IMR-90 (cell line): ENCODE measurements at regions not wholly inside any gene's neighbourhood (a gene's known extent, or its start where the extent isn't known, plus 50 kb on each side); places are given as distances from the start of the nearest gene placed in this dataset.

Experiments
- ATAC-seq: fragments of 200-7000 bp; cut with Tn5 transposase; 2 replicates; pipeline ENCODE4 v1.9.1; 2020; ENCODE audit warnings: low read depth, mild to moderate bottlenecking, moderate library complexity
- BruUV-seq: library from RNA; stranded (reverse); fragments of 400-500 nt; replicated peaks from 2 replicates; lab custom pipeline; 2021; lab: Mats Ljungman, UMichigan
- CTCF ChIA-PET: fragments of 300-600 bp; formaldehyde crosslinking; extraction: SDS; loops from one replicate; lab custom pipeline; 2021; ENCODE audit warnings: antibody characterized with exemption; lab: Yijun Ruan, JAX
- POLR2A ChIA-PET: fragments of 300-600 bp; sonication (Branson Sonifier 250); formaldehyde crosslinking; loops from one replicate; lab custom pipeline; 2022; ENCODE audit warnings: antibody characterized with exemption; ENCODE audit not compliant: unreplicated experiment; lab: Charles Lee
- DNase-seq: peaks from one replicate; pipeline ENCODE4 v3.0.0; 2013
- H2AFZ ChIP-seq: replicated peaks from 2 replicates; pipeline ENCODE3; 2013; ENCODE audit warnings: low read length, mild to moderate bottlenecking; ENCODE audit not compliant: poor library complexity
- H2AK5ac ChIP-seq: 2 replicates; pipeline ENCODE4 v1.6.1; 2013; ENCODE audit warnings: low read depth, low read length, inconsistent platforms
- H2AK9ac ChIP-seq: replicated peaks from 2 replicates; pipeline ENCODE3; 2013; ENCODE audit warnings: mild to moderate bottlenecking, low read depth, low read length, moderate library complexity; ENCODE audit not compliant: poor library complexity
- H2BK120ac ChIP-seq: 2 replicates; pipeline ENCODE4 v1.6.1; 2013; ENCODE audit warnings: low read depth, low read length, inconsistent platforms
- H2BK15ac ChIP-seq: 3 replicates; pipeline ENCODE4 v1.6.1; 2013; ENCODE audit warnings: low read depth, low read length, inconsistent platforms
- H2BK20ac ChIP-seq: 2 replicates; pipeline ENCODE4 v1.6.1; 2013; ENCODE audit warnings: low read depth, mild to moderate bottlenecking, inconsistent platforms, low read length, moderate library complexity
- H2BK5ac ChIP-seq: 2 replicates; pipeline ENCODE4 v1.6.1; 2013; ENCODE audit warnings: mild to moderate bottlenecking, low read depth, low read length, inconsistent platforms; ENCODE audit not compliant: poor library complexity, severe bottlenecking
- H3K14ac ChIP-seq: replicated peaks from 2 replicates; pipeline ENCODE4 v1.6.1; 2013; ENCODE audit warnings: low read depth, low read length, inconsistent platforms
- H3K18ac ChIP-seq: 2 replicates; pipeline ENCODE4 v1.6.1; 2013; ENCODE audit warnings: low read depth, low read length, control low read depth
- H3K23ac ChIP-seq: 2 replicates; pipeline ENCODE4 v1.6.1; 2013; ENCODE audit warnings: low read depth, low read length, inconsistent platforms
- H3K27ac ChIP-seq: 2 replicates; pipeline ENCODE4 v1.5.1; 2013; ENCODE audit warnings: mild to moderate bottlenecking, control low read depth, low read length; ENCODE audit not compliant: insufficient read depth
- H3K27me3 ChIP-seq: 2 replicates; pipeline ENCODE4 v1.6.1; 2013; ENCODE audit warnings: low read length; ENCODE audit not compliant: control insufficient read depth, insufficient read depth
- H3K36me3 ChIP-seq: 2 replicates; pipeline ENCODE4 v1.6.1; 2013; ENCODE audit warnings: low read length, mixed read lengths; ENCODE audit not compliant: control insufficient read depth, insufficient read depth
- H3K4ac ChIP-seq: 2 replicates; pipeline ENCODE4 v1.6.1; 2013; ENCODE audit warnings: low read depth, low read length, inconsistent platforms
- H3K4me1 ChIP-seq: 2 replicates; pipeline ENCODE4 v1.6.1; 2013; ENCODE audit warnings: low read length, mixed read lengths; ENCODE audit not compliant: control insufficient read depth, insufficient read depth
- H3K4me2 ChIP-seq: 2 replicates; pipeline ENCODE4 v1.6.1; 2013; ENCODE audit warnings: low read depth, mild to moderate bottlenecking, control low read depth, low read length, moderate library complexity
- H3K4me3 ChIP-seq: 2 replicates; pipeline ENCODE4 v1.5.1; 2013; ENCODE audit warnings: low read depth, mild to moderate bottlenecking, control low read depth, low read length, moderate library complexity; ENCODE audit not compliant: insufficient read depth
- H3K56ac ChIP-seq: 2 replicates; pipeline ENCODE4 v1.6.1; 2013; ENCODE audit warnings: low read length, inconsistent platforms; ENCODE audit not compliant: insufficient read depth; ENCODE audit errors: extremely low read depth
- H3K79me1 ChIP-seq, 2 experiments: 2 replicates each; pipeline ENCODE4 v1.6.1; 2013; ENCODE audit warnings: low read length in 2 of 2, inconsistent platforms in 1 of 2, low read depth in 1 of 2
- H3K9ac ChIP-seq: 2 replicates; pipeline ENCODE4 v1.6.1; 2013; ENCODE audit warnings: low read depth, low read length, control low read depth
- H3K9me1 ChIP-seq: 2 replicates; pipeline ENCODE4 v1.6.1; 2013; ENCODE audit warnings: low read length, inconsistent platforms; ENCODE audit not compliant: insufficient read depth
- H3K9me3 ChIP-seq: 2 replicates; pipeline ENCODE4 v1.6.1; 2013; ENCODE audit warnings: low read length; ENCODE audit not compliant: control insufficient read depth, insufficient read depth
- H4K20me1 ChIP-seq: 2 replicates; pipeline ENCODE4 v1.6.1; 2013; ENCODE audit warnings: low read length, inconsistent platforms; ENCODE audit not compliant: insufficient read depth
- H4K5ac ChIP-seq: 2 replicates; pipeline ENCODE4 v1.6.1; 2013; ENCODE audit warnings: mild to moderate bottlenecking, low read depth, low read length, control low read depth
- H4K8ac ChIP-seq, 2 experiments: 2 replicates each; pipeline ENCODE4 v1.6.1; 2013; ENCODE audit warnings: low read depth in 2 of 2, low read length in 2 of 2, control low read depth in 1 of 2, inconsistent platforms in 1 of 2
- H4K91ac ChIP-seq: 2 replicates; pipeline ENCODE4 v1.6.1; 2013; ENCODE audit warnings: low read depth, low read length, inconsistent platforms; ENCODE audit not compliant: insufficient read depth
- CHD1 ChIP-seq: IDR thresholded peaks from 2 replicates; pipeline ENCODE4 v1.6.1; 2012; ENCODE audit warnings: low read depth, low read length, improper control_type of control experiment
- CTCF ChIP-seq: conservative IDR thresholded peaks from 2 replicates; pipeline ENCODE4 v1.5.1; 2012; ENCODE audit warnings: mild to moderate bottlenecking, low read depth, low read length, improper control_type of control experiment
- ELK1 ChIP-seq: fragments of 150-350 bp; IDR thresholded peaks from 2 replicates; pipeline ENCODE4 v1.6.1; 2016; ENCODE audit warnings: low read depth, mild to moderate bottlenecking, low read length, moderate library complexity, borderline replicate concordance
- FOS ChIP-seq: fragments of 150-350 bp; IDR thresholded peaks from 2 replicates; pipeline ENCODE4 v1.6.1; 2016; ENCODE audit warnings: low read depth, low read length
- MAFK ChIP-seq: IDR thresholded peaks from 2 replicates; pipeline ENCODE4 v1.6.1; 2012; ENCODE audit warnings: low read depth, low read length, improper control_type of control experiment
- MAZ ChIP-seq: IDR thresholded peaks from 2 replicates; pipeline ENCODE4 v1.6.1; 2012; ENCODE audit warnings: low read depth, mild to moderate bottlenecking, low read length, improper control_type of control experiment, moderate library complexity, borderline replicate concordance
- POLR2A ChIP-seq: IDR thresholded peaks from 2 replicates; pipeline ENCODE4 v1.6.1; 2012; ENCODE audit warnings: mild to moderate bottlenecking, low read depth, low read length
- RAD21 ChIP-seq: IDR thresholded peaks from 2 replicates; pipeline ENCODE4 v1.6.1; 2012; ENCODE audit warnings: low read length, improper control_type of control experiment
- RCOR1 ChIP-seq: IDR thresholded peaks from 2 replicates; pipeline ENCODE4 v1.6.1; 2012; ENCODE audit warnings: mild to moderate bottlenecking, low read length, improper control_type of control experiment; ENCODE audit not compliant: insufficient replicate concordance
- RFX5 ChIP-seq: IDR thresholded peaks from 2 replicates; pipeline ENCODE4 v1.8.0; 2012; ENCODE audit warnings: low read depth, mild to moderate bottlenecking, low read length, moderate library complexity
- USF2 ChIP-seq: fragments of 150-350 bp; IDR thresholded peaks from 2 replicates; pipeline ENCODE4 v1.6.1; 2017; ENCODE audit warnings: mild to moderate bottlenecking, antibody characterized with exemption, low read length, low read depth
- WGBS, 2 experiments: methylation state at CpG; one replicate each; pipeline versions ENCODE4 v1.1.5 to v1.1.7; 2013; ENCODE audit warnings: missing lambda C conversion rate in 2 of 2; ENCODE audit not compliant: insufficient read length in 1 of 2; ENCODE audit errors: extremely low coverage in 2 of 2; 5-methylcytosine and 5-hydroxymethylcytosine counted together
- dilution Hi-C: fragments of 300-500 bp; cut with HindIII; formaldehyde crosslinking; loops from one replicate; pipeline ENCODE4 v1.14.3; 2018; ENCODE audit warnings: low sequenced_read_pairs; ENCODE audit not compliant: unreplicated experiment
- in situ Hi-C: fragments of 300-500 bp; cut with MboI; formaldehyde crosslinking; loops from 3 replicates; pipeline ENCODE4 v1.14.3; 2019; ENCODE audit warnings: low sequenced_read_pairs, inconsistent platforms, mixed read lengths
- intact Hi-C: fragments of 100-400 bp; cut with micrococcal nuclease; formaldehyde crosslinking; loops from 2 replicates; pipeline ENCODE4 v1.10.0; 2022

- ChIA-PET CTCF (interaction anchor here (1.0 kb wide), 1 partner anchor 10 kb away, joined by 3 read pairs; no protein-coding TSS in a partner anchor), POLR2A (no interaction called here)
- in situ Hi-C loops = no loop called here
Measured at GRCh38 chr1:95518310-95518709, 284.3 kb downstream of the RWDD3 start.

More at GRCh38 chr1:95518310-95518709, 284.3 kb downstream of the RWDD3 start:
- no peak overlapping the region for H3K56ac ChIP-seq
- H3K79me1 ChIP-seq = no peaks in the 10 kb centered on the region
- BruUV-seq = no TSS peak
- H2BK15ac ChIP-seq = no peak overlapping the region
- ATAC-seq (no peak), DNase-seq (no peak)
- no peaks in the 10 kb centered on the region for H3K4me1 ChIP-seq
- H4K8ac ChIP-seq = no peak overlapping the region
- intact Hi-C loops = no loop called here
- H3K4ac ChIP-seq = no peak overlapping the region
- no peak overlapping the region for H4K5ac ChIP-seq
- no peak overlapping the region for H2BK120ac ChIP-seq
- H3K9ac ChIP-seq = no peak overlapping the region
- TF ChIP-seq ELK1 (no peak), RFX5 (no peak), USF2 (no peak), RAD21 (no peak), CHD1 (no peak), RCOR1 (no peak), FOS (no peak), CTCF (no peak), MAZ (no peak), MAFK (no peak), POLR2A (no peak)
- no peak overlapping the region for H2AFZ ChIP-seq
- H4K20me1 ChIP-seq = no peaks in the 10 kb centered on the region
- dilution Hi-C loops = no loop called here
- H3K14ac ChIP-seq = no peak overlapping the region
- no peak overlapping the region for H2BK5ac ChIP-seq
- no peak overlapping the region for H3K4me3 ChIP-seq
- no peak overlapping the region for H3K4me2 ChIP-seq
- H2AK5ac ChIP-seq = no peak overlapping the region
- H3K27ac ChIP-seq = no peak overlapping the region
- no peak overlapping the region for H2BK20ac ChIP-seq
- H3K9me1 ChIP-seq = no peaks in the 10 kb centered on the region
- H3K9me3 ChIP-seq = no peaks in the 10 kb centered on the region
- no peak overlapping the region for H4K91ac ChIP-seq
- H2AK9ac ChIP-seq = no peak overlapping the region
- H3K23ac ChIP-seq = no peak overlapping the region
- H3K18ac ChIP-seq = no peak overlapping the region
- H3K27me3 ChIP-seq = no peaks in the 10 kb centered on the region
- no CpG with 5 or more reads among the region's 1 CpG for WGBS, 2 experiments
- H3K36me3 ChIP-seq = no peaks in the 10 kb centered on the region
